ENCODE measurements at regions not wholly inside any gene's neighbourhood (a gene's known extent, or its start where the extent isn't known, plus 50 kb on each side); places are given as distances from the start of the nearest gene placed in this dataset.
"Not testable (repeated sequence)": the region's sequence is repeated elsewhere in the genome, so short reads cannot be mapped to it uniquely, and the experiment has no call there.

GRCh38 chr16:16448423-16448822 is 69.5 kb downstream of the NPIPA7 start:
- DNase-seq (ENCODE audit: low spot score) = not testable (repeated sequence)

- not testable (repeated sequence) for DNase-seq (ENCODE audit: low spot score)
These were observed 70.8 kb downstream of the NPIPA7 start for GRCh38 chr16:16449712-16450237.

DNA sequence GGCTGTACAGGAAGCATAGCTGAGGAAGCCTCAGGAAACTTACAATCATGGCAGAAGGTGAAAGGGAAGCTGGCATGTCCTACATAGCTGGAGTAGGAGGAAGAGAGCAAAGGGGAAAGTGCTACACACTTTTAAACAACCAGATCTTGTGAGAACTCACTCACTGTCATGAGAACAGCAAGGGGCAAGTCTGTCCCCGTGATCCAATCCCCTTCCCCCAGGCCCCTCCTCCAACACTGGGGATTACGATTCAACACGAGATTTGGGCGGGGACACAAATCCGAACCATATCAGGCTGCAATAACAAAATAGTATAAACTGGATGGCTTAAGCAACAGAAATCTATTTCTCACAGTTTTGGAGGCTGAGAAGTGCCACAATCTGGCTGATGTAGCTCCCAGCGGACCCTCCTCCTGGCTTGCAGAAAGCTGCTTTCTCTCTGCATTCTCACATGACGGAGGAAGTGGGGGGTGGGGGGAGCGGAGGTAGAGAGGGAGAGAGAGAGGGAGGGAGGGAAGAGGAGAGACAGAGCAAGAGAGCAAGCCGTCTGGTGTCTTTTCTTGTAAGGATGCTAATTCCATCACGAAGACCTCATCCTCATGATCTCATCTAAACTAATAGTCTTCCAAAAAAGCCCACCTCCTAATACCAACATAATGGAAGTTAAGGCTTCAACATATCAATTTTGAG is 72.9 kb downstream of the NPIPA7 start:
- DNase-seq (ENCODE audit: low spot score) = not testable (repeated sequence)

DNA sequence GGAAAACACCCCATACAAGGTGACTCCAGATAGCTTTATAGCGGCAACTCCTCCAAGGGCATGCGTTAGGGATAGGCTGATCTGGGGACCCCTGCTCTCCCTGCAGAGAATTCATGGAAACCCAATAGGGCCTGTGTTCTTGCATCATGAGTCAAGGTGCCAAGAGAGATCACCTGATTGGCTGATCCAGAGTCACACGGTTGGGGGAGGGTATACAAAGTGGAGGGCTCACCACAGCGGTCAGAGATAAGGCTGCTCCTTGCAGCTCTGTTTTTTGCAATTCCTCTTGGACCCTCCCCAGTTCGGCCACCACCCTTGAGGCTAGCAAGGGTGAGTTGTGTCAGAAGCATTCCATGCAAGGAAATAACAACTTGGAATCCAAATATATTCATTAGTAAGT is 79.6 kb downstream of the NPIPA7 start:
- not testable (repeated sequence) for DNase-seq (ENCODE audit: low spot score)

DNA sequence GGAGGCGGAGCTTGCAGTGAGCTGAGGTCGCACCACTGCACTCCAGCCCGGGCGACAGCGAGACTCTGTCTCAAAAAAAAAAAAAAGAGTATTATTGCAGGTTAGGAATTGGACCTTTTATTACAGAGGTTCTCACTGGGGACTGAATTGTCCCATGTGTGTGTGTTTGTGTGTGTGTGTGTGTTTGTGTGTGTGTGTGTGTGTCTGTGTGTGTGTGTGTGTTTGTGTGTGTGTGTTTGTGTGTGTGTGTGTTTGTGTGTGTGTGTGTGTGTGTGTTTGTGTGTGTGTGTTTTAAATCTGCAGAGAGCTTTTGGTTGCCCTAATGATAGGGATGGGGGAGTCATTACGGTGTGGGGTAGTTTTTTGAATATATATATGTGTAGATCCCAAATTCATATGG is 84.9 kb downstream of the NPIPA7 start:
- DNase-seq (ENCODE audit: low spot score) = not testable (repeated sequence)

- DNase-seq (ENCODE audit: low spot score) = not testable (repeated sequence)
These were observed 110.0 kb downstream of the NPIPA7 start for GRCh38 chr16:16488919-16489318.

GRCh38 chr16:16489466-16489865 is 110.5 kb downstream of the NPIPA7 start:
- DNase-seq (ENCODE audit: low spot score) = not testable (repeated sequence)

GRCh38 chr16:16494114-16494513 is 115.2 kb downstream of the NPIPA7 start:
- not testable (repeated sequence) for DNase-seq (ENCODE audit: low spot score)

GRCh38 chr16:16494998-16495397 is 116.1 kb downstream of the NPIPA7 start:
- not testable (repeated sequence) for DNase-seq (ENCODE audit: low spot score)

- DNase-seq (ENCODE audit: low spot score) = not testable (repeated sequence)
These were observed 120.9 kb downstream of the NPIPA7 start for GRCh38 chr16:16499875-16500274.

DNA sequence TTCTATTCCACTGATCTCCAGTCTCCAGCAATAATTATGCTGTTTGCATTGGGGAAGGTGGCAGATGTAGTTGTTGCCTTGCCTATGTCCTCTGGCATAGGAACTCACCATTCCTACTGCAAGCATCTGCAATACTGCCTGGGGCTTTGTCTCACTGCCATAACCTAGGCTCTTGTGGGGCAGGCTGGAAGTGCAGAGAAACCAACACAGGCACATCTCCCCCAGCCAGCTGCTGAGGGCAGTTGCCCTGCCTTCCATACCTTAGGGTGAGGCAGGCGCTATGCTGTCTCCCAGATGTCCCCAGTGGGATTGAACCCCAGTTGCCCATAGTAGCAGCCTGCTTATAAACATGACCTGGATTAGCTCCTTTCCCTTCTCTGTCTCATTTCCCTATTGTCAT is 128.1 kb downstream of the NPIPA7 start:
- DNase-seq (ENCODE audit: low spot score) = not testable (repeated sequence)

DNA sequence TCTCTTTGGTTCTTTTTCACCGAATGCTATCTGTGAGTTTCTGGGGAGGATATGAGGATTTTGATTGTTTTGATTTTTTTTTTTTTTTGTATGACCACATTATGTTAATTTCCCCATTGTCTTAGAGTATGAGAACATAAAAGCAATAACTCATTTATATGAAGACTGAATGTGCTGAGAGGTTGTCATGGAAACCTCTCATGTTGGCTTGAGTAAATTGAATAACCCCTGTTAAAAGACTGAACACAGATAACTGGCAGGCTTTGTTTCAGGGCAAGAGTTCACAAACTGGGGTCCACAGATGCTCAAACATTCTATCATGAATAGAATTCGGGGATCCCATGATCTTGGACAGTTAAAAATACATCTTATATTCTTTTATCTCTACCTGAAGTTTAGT is 129.4 kb downstream of the NPIPA7 start:
- DNase-seq (ENCODE audit: low spot score) = not testable (repeated sequence)

DNA sequence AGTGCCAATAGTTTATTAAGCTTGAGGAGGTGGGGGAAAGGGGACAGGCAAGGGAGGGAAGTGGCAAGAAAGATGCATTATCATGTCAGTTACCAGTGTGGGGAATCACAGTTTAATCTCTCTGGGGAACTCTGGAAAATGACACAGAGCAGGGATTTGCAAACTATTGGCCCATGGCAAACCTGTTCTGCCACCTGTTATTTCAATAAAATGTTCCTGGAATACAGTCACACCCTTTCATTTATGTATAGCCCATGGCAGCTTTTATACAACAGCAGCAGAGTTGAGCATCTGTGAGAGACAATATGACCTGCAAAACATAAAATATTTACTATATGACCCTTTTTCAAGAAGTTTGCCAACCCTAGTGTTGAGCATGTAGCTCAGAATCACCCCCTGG is 140.5 kb downstream of the NPIPA7 start:
- DNase-seq (ENCODE audit: low spot score) = not testable (repeated sequence)

- DNase-seq (ENCODE audit: low spot score) = not testable (repeated sequence)
These were observed 142.5 kb downstream of the NPIPA7 start for GRCh38 chr16:16521239-16522002.

GRCh38 chr16:16526998-16527397 is 148.1 kb downstream of the NPIPA7 start:
- not testable (repeated sequence) for DNase-seq (ENCODE audit: low spot score)

- not testable (repeated sequence) for DNase-seq (ENCODE audit: low spot score)
These were observed 151.8 kb downstream of the NPIPA7 start for GRCh38 chr16:16530744-16531143.

DNA sequence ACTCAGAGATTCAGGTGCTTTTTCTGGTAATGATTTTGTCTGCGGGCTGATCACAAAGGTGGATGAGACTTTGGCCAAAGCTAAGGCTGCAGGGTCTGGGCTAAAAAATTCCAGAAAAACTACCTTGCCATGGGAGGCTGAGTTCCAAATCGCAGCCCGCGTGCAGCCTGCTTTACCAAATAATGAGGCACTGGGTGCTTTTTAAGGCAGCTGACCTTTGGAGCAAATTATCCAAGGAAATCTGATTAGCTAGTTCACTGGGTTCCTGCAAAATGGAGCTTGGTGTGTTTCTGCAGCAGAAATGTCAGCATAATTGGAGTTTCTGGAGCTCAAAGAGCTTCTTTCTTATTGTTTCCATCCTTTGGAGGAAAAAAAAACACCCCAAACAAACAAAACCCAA is 156.6 kb downstream of the NPIPA7 start:
- not testable (repeated sequence) for DNase-seq (ENCODE audit: low spot score)

- not testable (repeated sequence) for DNase-seq (ENCODE audit: low spot score)
These were observed 157.2 kb downstream of the NPIPA7 start for GRCh38 chr16:16536151-16536550.

GRCh38 chr16:16549710-16550109 is 170.8 kb downstream of the NPIPA7 start:
- peak; percentile 69 for DNase-seq (ENCODE audit: low spot score)

GRCh38 chr16:16550824-16551223 is 171.9 kb downstream of the NPIPA7 start:
- not testable (repeated sequence) for DNase-seq (ENCODE audit: low spot score)

DNA sequence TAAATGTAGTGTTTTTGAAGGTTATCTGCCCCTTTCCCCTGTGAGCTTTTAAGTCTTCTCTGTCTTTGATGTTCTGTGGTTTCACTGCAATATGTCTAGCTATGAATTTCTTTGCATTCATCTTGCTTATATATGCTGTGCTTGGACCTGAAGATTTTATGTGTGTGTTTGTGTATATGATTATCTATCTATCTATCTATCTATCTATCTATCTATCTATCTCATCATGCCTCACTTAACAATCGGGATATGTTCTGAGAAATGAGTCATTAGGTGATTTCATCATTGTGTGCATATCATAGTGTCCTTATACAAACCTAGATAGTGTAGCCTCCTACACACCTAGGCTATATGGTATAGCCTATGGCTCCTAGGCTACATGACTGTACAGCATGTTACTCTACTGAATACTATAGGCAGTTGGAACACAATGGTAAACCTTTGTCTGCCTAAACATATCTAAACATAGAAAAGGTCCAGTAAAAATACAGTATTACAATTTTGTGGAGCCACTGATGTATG is 173.9 kb downstream of the NPIPA7 start:
- DNase-seq (ENCODE audit: low spot score) = not testable (repeated sequence)

- not testable (repeated sequence) for DNase-seq (ENCODE audit: low spot score)
These were observed 180.3 kb downstream of the NPIPA7 start for GRCh38 chr16:16559179-16559740.

Data from H4 (cell line).